ENCODE measurements at regions not wholly inside any gene's neighbourhood (a gene's known extent, or its start where the extent isn't known, plus 50 kb on each side); places are given as distances from the start of the nearest gene placed in this dataset.

DNA sequence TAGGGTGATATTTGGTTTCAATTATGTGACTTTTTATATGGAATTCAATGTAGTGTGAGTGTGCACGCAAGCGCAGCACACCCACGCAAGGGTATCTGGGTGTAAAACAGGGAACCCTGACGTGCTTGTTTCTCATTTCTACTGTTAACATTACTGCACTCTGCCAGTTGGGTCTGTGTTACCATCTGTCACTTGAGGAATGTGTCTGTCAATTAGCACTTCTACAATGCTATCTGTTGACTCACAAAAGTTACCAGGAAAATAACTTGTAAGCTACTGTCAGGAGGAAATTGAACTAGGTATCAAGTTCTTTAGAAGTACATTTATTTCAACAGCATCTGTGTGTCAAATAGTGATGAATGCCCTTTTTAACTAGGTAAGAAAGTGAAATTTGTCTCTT is 695.5 kb upstream of the LRFN5 start:
- DNase-seq (ENCODE audit: low read depth in 3 of 3): no peak

DNA sequence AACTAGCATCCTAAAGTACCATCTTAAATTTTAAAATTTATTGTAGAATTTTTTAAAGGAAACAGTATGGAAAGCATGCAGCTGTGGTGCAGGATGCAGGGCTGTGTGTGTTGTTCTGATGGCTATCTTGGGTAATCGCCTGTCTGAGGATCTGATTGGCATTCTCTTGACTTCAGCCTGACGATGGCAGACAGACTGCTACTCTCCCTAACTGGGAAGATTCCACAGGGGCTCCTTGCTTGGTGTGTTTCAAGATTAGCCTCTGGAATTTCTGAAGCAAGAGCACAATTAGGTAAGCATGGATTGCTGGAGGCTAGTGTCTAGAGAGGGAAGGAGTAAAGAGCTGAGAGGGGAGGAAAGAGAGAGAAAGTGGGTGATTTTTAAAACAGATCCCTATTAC is 696.8 kb upstream of the LRFN5 start:
- no peak for DNase-seq (ENCODE audit: low read depth in 3 of 3)

GRCh38 chr14:40903709-40904108 is 703.0 kb upstream of the LRFN5 start:
- DNase-seq (ENCODE audit: low read depth in 3 of 3): no peak

DNA sequence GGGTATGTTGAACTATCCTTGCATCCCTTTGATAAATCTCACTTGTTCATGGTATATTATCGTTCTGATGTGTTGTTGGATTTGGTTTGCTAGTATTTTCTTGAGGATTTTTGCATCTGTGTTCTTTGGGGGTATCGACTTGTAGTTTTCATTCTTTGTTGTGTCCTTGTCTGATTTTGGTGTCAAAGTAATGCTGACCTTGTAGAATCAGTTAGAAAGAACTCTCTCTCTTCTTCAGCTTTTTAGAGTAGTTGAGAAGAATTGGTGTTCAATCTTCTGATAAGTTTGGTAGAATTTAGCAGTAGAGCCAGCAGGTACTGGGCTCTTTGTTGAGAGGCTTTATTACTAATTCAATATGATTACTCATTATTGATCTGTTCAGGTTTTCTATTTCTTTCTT is 707.2 kb upstream of the LRFN5 start:
- no peak for DNase-seq (ENCODE audit: low read depth in 3 of 3)

DNA sequence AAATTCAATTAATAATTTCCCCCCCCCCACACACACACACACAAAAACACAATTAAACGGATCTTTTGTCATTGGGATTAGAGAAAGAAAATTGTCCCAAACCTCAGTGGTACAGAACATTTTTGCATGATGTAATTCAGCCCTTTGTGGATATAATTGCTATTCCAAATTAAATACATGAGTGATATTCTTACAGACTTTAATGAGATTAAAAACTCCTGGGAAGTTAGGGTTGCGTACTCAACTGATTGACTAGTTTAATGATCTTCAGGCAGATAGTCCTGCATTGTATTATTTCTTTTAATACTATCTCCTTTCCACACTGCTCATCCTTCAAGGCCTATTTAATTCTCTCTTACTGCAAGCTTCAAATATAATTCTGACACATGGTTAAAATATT is 711.8 kb upstream of the LRFN5 start:
- DNase-seq (ENCODE audit: low read depth in 3 of 3): no peak

DNA sequence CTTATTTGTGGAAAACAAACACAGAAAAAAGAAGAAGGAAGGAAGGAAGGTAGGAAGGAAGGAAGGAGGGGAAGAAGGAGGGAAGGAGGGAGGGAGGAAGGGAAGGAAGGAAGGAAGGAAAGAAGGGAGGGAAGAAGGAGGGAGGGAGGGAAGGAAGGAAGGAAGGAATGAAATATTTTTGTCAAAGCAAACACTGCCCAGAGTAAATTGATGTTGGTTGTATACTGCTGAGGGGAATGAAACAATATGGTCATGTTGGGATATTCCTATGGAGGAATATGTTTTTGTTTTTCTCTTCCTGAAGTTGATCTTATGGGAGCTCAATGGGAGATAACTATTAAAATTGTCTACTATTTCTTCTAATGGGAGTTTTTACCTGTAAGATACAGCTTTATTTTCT is 717.5 kb upstream of the LRFN5 start:
- DNase-seq (ENCODE audit: low read depth in 3 of 3): no peak

DNA sequence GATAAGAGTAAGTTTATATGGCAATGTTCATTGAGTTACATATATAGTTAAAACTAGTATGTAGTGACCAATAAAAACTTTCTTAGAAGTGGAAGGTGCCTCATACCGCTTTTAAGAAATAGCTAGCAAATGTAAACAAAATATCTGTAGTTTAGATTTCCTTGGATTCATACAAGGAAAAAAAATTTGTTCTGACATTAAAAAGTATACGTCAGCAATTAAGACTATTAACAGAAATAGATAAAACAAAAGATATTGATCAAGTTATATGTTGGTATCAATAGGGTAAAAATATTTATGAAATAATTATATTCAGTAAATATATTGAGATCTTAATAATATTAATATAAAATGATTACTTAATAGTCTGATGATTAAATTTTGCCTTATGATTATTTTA is 718.8 kb upstream of the LRFN5 start:
- DNase-seq (ENCODE audit: low read depth in 3 of 3): no peak

GRCh38 chr14:40870252-40870651 is 736.4 kb upstream of the LRFN5 start:
- DNase-seq (ENCODE audit: low read depth in 3 of 3): no peak

DNA sequence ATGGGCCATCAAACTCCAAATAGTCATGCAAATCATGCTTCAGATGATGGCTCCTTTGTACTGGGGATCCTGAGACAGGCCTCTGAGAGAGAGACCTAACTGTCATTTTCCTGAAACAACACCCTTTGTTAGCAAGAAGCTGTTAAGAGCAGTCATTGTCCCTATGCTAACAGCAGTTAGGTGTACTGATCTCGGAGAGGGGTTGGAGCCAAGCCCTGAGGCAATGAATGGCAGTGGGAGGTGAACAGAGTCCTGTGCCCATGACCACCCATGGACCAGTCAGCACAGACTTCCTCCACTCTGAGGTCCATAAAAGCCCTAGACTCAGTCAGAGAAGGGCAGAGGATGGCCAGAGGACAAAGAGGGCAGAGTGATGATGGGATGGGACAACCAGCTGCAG is 747.6 kb upstream of the LRFN5 start:
- DNase-seq (ENCODE audit: low read depth in 3 of 3): no peak

DNA sequence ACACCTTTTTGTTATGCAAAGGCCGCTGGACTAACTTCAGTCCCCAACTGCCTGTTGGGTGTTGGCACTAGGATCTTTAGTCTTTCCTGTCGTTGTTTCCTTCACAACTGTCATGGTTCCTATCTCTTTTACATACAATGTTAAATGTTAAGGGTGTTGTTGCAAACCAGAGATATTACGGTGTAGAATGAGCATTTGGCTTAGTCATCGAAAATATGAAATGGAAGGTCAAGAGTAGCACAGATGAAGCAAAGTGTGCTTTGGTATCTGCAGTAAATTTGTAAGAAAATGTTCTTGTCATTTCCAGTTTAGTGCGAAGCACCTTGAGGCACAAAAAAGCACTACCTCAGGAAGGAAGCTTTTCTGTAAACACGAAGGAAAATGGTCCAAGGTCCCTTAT is 751.3 kb upstream of the LRFN5 start:
- no peak for DNase-seq (ENCODE audit: low read depth in 3 of 3)

- no peak for DNase-seq (ENCODE audit: low read depth in 3 of 3)
Measured at GRCh38 chr14:40850191-40850590, 756.5 kb upstream of the LRFN5 start.

GRCh38 chr14:40847480-40847879 is 759.2 kb upstream of the LRFN5 start:
- no peak for DNase-seq (ENCODE audit: low read depth in 3 of 3)

DNA sequence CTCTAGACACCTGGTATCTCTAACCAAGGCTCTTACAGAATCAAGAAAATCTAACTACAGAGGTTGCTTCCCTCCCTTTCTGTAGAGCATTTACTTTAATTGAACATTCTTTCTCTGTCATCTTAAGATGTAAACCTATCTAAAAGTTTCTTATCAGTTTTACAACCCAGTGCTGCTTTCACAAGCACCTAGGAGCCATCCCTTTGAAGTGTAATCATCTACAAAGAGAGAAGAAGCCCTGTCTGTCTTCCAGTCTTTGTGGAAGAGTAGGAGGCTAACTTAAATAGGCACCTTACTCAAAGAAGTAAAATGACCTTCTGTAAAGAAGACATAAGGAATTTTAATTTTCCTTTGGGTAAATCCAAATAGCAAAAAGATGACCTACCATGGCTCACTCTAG is 763.9 kb upstream of the LRFN5 start:
- DNase-seq (ENCODE audit: low read depth in 3 of 3): no peak

- no peak for DNase-seq (ENCODE audit: low read depth in 3 of 3)
Measured at GRCh38 chr14:40841886-40842285, 764.8 kb upstream of the LRFN5 start.

- no peak for DNase-seq (ENCODE audit: low read depth in 3 of 3)
Measured at GRCh38 chr14:40838601-40839000, 768.1 kb upstream of the LRFN5 start.

DNA sequence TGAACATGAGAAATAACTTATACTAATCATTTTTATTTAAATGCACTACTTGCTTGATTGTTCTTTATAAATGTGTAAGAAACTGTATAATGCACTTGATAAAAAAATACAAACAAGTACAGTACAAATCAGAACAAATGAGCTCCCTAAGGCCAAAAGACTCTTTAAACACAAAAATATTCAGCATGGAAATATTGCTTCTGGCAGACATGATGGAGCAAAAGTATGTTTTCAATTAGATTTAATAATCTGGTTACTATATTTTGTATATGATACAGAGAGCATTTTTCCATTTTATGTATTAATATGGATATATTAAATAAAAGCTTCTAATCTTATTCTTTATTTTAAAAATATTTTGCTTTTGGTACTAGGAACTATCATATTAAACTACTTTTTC is 800.2 kb upstream of the LRFN5 start:
- no peak for DNase-seq (ENCODE audit: low read depth in 3 of 3)

- DNase-seq (ENCODE audit: low read depth in 3 of 3): no peak
Measured at GRCh38 chr14:40796168-40796567, 810.5 kb upstream of the LRFN5 start.

DNA sequence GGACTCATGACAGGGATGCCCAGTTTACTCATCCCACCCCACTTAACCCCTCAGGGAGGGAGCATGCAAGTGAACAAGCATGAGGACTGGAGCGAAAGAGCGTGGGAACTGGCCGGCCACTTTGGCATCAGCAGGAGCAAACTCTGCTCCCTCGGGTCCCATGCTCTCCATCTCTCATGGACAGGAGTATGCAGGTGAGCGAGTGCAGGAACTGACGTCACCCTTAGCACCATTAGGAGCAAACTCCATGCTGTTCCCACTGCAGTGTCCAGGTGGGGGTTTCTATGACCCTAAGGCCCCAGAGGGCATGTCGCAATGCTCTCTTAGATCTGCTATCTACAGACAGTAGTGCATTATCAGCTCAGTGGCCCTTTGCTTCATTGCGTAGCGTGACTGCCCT is 821.8 kb upstream of the LRFN5 start:
- no peak for DNase-seq (ENCODE audit: low read depth in 3 of 3)

DNA sequence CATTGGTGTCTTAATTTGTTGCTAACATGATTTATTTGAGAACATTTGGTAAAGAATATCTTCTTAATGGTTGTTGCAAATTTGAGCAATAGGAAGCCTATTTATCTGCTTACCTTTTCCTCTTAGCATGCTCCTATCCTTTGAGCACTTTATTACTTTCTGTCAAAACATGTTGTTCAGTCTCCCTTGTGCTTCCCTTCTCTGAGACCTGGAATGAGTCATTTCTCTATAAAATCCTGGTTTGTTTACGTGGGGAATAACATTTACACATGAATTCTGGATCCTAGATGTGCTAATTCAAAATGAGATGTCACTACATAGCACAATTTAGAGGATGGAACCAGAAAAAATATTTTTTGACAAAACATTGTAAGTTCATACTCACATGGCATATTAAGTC is 844.0 kb upstream of the LRFN5 start:
- DNase-seq (ENCODE audit: low read depth in 3 of 3): no peak

DNA sequence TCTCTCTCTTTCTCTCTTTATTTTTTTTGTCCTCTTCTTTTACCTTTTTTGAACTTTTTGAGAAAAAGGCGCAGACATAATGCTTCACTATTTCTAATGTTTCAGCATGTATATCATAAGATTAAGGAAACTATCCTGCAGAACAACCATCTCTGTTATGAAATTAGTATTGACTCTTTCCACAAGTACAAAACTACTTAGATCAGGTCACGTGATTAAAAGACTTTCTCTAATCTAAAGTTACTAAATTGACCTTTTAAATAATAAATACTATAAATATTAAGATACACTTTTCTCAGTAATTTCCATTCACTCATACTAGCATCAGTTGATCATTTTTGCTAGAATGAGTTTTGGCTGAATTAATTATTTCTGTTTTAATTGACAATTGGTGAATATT is 844.5 kb upstream of the LRFN5 start:
- DNase-seq (ENCODE audit: low read depth in 3 of 3): no peak

DNA sequence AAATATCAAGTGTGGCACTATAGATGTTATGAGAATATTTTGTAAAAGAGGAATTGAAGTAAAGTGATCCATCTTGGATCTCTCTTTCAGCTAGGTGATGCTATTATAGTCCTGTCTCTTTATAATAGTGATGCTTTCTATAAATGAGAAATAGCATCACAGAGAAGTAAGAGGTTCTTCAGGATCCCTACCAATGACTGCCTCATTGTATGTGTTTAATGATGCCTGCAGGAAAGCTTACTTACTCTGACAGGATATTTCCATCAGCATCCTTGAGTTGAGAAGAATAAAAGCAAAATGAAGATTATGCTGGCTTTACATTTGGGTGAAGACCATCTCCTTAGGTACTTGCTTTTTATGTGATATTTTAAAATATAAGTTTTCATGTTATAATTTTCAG is 846.0 kb upstream of the LRFN5 start:
- DNase-seq (ENCODE audit: low read depth in 3 of 3): no peak

DNA sequence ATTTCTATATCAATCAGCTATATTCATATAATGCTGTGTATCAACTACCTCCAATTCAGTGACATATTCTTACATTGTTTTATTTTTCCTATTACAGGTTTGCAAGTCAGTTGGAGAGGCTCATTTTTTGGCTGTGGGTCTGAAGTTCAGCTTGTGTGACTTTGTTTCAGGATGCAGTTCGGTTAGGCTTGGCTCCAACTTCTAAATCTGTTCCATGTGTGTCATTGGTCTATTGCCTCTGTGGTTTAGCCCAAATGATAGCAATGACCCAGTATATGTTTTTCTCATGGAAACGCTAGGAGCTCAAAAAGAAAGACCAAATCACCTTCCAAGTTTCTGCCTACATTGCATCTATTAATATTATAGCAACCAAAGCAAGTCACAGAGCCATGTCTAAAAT is 848.6 kb upstream of the LRFN5 start:
- DNase-seq (ENCODE audit: low read depth in 3 of 3): no peak

- no peak for DNase-seq (ENCODE audit: low read depth in 3 of 3)
Measured at GRCh38 chr14:40757376-40757950, 849.2 kb upstream of the LRFN5 start.

DNA sequence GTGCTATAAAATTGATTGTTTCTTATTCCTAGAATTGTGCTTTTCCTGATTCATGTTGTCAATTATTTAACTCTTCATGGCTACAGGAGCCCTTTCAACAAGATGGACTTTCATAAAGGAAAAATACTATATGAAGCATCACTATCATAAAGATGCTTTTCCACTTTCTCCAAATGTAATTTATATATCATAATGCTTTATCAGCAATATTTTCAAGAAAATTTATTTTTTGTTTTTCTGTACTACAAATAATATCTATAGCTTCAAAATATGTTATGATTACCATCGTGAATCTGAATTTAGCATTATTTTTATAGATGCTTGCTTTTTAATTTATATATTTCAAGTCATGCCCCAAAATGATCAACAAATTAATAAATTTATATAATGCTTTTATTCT is 873.5 kb upstream of the LRFN5 start:
- DNase-seq (ENCODE audit: low read depth in 3 of 3): no peak

DNA sequence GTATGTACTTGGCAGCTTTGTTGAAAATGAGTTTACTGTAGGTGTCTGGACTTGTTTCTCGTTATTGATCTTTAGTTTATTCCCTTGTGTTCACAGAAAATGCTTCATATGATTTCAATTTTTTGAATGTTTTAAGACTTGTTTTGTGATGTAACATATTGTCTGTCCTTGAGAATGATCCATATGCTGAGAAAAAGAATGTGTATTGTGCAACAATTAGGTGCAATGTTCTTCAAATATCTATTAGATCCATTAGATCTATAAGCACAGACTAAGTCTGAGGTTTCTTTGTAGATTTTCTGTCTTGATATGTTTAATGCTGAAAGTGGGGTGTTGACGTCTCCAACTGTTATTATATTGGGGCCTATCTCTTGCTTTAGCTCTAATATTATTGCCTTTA is 879.6 kb upstream of the LRFN5 start:
- DNase-seq (ENCODE audit: low read depth in 3 of 3): no peak
